Embryonic facial prominence (tissue), 1 donor: ENCODE measurements at regions not wholly inside any gene's neighbourhood (a gene's known extent, or its start where the extent isn't known, plus 50 kb on each side); places are given as distances from the start of the nearest gene placed in this dataset.
A peak's percentile ranks its signal among the peaks of the same experiment; 100 is the strongest.

ENCODE experiments used
- DNase-seq: peaks from one replicate; pipeline ENCODE4 v3.0.0-alpha.2; 2016; ENCODE audit errors: extremely low spot score

DNA sequence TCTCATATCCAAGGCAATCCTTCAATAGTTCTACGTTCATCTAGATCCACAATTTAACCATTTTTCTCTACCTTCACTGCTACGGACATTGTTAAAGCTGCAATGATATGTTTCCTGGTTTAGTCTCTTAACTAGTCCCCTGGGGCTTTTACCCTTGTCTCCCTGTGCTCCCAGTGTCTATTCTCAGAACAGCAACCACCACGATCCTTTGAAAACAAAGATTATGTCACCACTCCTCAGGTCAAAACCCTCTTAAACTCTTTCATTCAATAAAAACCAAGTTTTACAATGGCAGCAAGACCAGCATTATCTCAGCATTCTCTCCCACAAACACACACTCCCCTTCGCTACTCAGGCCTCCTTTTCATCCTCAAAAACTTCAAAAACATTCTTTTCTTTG, 298.2 kb upstream of the CHST9 start:
- DNase-seq, result no peak

GRCh38 chr18:27478459-27478858, 293.4 kb upstream of the CHST9 start:
- no peak for DNase-seq

GRCh38 chr18:27473318-27473717, 288.2 kb upstream of the CHST9 start:
- no peak for DNase-seq

- DNase-seq, result no peak
These were observed 282.0 kb upstream of the CHST9 start for GRCh38 chr18:27467073-27467472.

DNA sequence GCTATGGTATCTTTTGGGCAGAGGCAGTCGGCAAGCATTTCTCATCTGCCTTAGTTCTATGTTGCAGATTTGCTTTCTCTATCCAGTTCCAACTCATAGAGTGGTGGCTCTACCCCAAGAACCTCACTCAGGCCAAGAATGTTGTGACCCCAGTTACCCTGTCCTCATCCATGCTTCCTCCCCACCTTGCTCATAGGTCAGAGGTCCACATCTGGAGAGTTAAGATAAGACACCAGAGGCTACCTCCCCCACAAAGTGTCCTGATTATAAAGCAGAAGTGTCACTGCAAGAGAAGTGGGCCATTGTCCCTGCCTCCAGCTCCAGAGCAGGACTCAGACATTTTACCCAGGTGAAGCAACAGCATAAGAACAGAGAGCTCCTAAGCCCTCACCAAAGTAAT, 276.8 kb upstream of the CHST9 start:
- no peak for DNase-seq

DNA sequence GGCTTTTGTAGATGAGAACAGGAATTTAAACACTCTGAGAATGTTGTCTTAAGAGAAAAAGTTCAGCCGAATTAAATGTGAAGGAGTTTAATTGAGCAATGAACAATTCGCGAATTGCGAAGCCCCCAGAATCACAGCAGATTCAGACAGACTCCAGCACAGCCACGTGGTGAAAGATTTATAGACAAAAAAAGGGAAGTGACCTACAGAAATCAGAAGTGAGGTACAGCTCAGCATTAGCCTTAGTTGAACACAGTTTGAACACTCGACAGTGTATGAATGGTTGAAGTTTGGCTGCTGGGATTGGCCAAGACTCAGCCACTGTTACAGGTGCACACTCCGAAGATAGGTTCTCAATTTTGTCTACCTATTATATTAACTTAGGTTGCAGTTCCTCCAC, 264.0 kb upstream of the CHST9 start:
- no peak for DNase-seq

GRCh38 chr18:27447930-27448329, 262.8 kb upstream of the CHST9 start:
- no peak for DNase-seq

DNA sequence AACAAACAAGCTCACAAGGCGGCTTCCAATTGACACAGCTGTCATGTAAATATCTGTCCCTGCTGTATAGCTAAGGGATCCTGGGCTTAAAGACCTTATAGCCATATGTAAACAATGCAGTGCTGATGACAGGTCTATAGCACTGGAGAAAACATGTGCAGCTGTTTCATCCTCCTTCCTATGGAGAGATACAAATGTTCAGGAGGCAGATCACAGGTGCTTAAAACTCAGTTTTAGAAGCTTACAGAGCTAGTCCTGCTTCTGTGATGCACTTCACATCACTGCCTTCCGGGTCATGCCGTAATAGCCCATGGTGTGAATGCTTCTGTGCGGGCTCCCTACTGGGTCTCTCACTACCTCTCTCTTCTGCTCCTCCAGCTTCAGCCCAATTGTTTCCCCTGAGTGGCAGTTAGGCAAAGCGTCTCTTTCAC, 262.4 kb upstream of the CHST9 start:
- DNase-seq, result no peak

DNA sequence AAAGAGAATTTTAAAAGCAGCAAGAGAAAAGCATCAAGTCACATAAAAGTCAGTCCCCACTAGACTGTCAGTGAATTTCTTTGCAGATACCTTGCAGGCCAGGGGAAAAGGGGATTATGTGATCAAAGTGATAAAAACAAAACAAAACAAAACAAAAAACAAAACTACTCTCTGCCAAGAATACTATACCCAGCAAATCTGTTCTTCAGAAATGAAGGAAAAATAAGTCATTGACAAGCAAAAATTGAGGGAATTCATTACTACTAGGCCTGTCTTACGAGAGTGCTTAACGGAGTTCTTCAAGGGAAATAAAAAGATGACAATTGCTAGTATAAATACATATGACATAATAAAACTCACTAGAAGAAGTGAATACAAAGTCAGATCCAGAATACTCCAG, 245.5 kb upstream of the CHST9 start:
- no peak for DNase-seq

DNA sequence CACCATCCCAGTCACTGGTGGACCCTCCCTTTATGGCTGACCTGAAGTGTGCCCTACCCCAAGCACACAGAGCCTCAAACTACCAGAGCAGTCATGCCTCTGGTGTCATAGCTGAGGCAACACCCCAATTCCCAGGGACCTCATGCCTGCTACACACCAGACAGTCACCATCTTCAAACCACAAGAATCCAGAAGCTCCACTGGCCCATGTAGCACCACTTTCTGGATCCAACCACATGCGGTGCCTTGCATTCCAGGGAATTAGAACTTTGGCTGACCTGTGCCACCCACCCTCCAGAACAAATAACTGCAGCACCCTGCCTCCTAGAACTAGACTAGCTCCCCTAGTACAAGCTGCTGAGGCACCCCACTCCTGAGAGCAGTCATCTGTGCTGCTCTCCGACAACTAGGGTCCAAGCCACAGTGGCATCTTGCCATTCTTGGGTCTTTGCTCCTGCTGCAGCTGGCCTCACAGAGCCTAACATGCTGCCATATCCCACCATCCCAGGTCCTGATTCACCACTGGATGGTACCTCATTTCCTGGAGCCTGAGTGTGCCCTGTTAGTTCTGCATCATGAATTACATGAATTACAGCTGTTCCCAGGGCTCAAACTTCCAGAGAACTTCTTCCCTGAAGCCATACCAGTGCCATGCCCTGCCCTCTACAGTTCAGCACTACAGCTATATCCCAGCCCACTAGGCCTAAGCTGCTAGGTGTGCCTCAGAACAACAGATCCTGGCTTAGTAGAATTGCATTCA, 243.8 kb upstream of the CHST9 start:
- DNase-seq, result no peak

DNA sequence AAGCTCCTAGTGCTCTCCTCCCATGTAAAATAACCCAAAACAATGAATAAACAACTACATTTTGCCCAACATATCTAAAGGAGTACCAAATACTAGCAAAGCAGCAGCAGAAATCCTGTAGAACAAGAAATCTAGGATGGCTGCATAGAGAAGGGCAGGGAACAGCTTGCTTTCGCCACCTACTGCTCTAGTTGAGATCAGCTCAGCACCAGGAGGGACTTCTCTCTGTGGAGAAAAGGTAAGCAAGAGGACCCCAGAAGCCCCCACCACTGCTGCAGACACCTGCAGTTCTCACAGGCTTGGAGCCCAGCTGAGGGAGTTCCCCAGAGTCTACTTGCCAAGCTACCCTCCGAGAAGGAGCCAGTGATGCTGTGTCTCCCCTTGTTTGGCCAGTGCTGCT, 243.0 kb upstream of the CHST9 start:
- DNase-seq, result no peak

GRCh38 chr18:27423581-27423980, 238.5 kb upstream of the CHST9 start:
- DNase-seq, result no peak

- no peak for DNase-seq
These were observed 234.5 kb upstream of the CHST9 start for GRCh38 chr18:27419646-27420045.

- DNase-seq, result no peak
These were observed 230.4 kb upstream of the CHST9 start for GRCh38 chr18:27415495-27415894.

DNA sequence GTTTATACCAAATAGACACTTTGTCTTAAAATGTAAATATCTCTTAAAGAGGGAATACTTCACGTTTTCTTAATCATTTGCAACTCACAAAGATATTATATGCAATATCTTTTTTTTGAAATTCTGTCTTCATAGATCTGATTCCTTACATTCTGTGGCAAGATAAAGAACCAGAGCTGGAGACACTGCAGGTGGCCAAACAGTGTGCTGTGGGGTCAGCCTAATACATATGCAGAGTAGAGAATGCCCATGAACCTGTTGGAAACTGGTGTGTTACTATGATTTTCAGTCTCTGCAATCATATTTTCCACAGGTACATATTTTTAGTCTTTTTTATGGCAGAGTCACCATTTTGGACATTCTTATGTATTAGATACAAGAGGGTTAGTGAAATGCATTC, 229.6 kb upstream of the CHST9 start:
- no peak for DNase-seq

- peak; percentile 61 for DNase-seq
These were observed 228.6 kb upstream of the CHST9 start for GRCh38 chr18:27413495-27414401.

GRCh38 chr18:27412556-27412955, 227.4 kb upstream of the CHST9 start:
- no peak for DNase-seq

GRCh38 chr18:27411911-27412310, 226.8 kb upstream of the CHST9 start:
- DNase-seq, result no peak

GRCh38 chr18:27411013-27411412, 225.9 kb upstream of the CHST9 start:
- DNase-seq, result no peak

DNA sequence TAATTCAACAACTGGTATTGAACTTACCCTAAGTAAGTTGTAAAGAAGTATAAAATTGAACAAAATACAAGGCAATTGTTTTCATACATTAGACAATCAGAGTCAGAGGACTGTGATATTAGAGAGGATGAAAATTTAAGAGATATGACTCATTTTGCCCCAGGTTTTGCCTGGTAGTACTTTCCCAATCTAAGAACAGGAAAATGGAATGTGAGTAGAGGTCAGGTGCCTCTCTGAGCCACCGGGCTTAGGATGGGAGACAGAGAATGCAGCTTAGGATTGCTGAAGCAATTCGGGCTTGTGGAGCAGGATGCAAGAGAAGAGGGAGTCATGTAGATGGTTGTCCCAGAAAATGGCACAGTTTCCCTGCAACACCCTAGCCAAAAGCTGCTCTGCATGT, 219.7 kb upstream of the CHST9 start:
- no peak for DNase-seq

GRCh38 chr18:27400001-27400400, 214.9 kb upstream of the CHST9 start:
- no peak for DNase-seq

DNA sequence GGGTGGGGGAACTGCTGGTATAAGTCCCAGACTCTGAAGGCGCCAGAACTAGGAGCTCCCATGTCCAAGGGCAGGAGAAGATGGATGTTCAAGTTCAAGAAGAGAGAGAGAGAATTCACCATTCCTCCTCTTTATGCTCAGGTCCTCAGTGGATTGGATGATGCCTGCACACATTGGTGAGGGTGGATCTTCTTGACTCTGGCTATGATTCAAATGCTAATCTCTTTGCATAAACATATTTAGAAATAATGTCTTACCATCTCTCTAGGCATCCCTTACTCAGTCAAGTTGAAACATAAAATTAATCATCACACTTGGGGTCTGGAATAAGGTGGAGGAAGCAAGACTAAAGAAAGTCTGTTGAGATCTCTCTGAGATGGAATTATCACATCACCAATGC, 210.6 kb upstream of the CHST9 start:
- no peak for DNase-seq

DNA sequence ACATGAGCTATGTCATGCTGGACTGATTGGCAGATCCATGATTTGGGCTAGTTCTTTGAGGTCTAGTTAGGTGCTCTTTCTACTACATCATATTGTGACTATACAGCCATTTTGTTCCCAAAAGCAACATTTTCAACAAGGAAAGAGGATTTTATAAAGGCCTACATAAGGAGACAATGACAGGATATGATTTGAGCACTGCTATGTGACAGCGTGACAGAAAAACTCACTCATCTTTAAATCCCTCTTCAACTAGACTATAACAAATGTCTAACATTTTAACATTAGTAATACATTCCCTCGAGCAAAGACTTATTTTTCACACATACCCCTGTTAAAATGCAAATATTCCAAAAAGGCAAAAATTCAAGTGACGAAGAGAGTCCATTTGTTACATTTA, 209.6 kb upstream of the CHST9 start:
- DNase-seq, result no peak
